DND-41 (cell line): ENCODE measurements at regions not wholly inside any gene's neighbourhood (a gene's known extent, or its start where the extent isn't known, plus 50 kb on each side); places are given as distances from the start of the nearest gene placed in this dataset.

ENCODE experiments used
- EZH2 ChIP-seq: IDR thresholded peaks from 3 replicates; pipeline ENCODE4 v1.6.1; 2012; ENCODE audit warnings: borderline replicate concordance, low read depth, mild to moderate bottlenecking, moderate library complexity, low read length, inconsistent platforms; ENCODE audit not compliant: severe bottlenecking
- TF ChIP-seq, protein P1 (sequence below): IDR thresholded peaks from 2 replicates; pipeline ENCODE4 v1.5.1; 2012; ENCODE audit warnings: borderline replicate concordance, low read length, moderate library complexity, mild to moderate bottlenecking; ENCODE audit not compliant: poor library complexity, severe bottlenecking; ENCODE audit errors: extremely low read depth

DNA sequence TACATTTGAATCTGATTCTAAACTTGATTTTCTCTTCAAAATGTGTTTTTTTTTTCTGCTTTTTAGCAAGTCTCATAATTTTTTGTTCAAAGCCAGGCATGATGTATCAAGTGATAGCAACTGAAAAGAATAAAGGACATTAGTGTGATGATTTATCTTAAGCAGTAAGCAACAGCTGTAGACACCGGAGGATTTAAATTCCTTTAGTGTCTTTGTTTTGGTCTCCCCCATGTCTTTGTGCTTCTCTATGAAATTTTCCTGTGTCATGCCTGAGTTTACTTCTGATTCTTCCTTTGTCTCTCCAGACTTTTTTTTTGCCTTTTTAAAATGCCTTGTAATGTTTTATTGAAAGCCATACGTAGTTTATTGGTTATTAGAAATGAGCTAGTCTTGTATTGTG, 934.2 kb upstream of the RAG2 start:
- TF ChIP-seq, protein P1, sequence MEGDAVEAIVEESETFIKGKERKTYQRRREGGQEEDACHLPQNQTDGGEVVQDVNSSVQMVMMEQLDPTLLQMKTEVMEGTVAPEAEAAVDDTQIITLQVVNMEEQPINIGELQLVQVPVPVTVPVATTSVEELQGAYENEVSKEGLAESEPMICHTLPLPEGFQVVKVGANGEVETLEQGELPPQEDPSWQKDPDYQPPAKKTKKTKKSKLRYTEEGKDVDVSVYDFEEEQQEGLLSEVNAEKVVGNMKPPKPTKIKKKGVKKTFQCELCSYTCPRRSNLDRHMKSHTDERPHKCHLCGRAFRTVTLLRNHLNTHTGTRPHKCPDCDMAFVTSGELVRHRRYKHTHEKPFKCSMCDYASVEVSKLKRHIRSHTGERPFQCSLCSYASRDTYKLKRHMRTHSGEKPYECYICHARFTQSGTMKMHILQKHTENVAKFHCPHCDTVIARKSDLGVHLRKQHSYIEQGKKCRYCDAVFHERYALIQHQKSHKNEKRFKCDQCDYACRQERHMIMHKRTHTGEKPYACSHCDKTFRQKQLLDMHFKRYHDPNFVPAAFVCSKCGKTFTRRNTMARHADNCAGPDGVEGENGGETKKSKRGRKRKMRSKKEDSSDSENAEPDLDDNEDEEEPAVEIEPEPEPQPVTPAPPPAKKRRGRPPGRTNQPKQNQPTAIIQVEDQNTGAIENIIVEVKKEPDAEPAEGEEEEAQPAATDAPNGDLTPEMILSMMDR, result no peak
- TF ChIP-seq EZH2, result no peak
